OCI-LY1 (cell line): ENCODE measurements at regions not wholly inside any gene's neighbourhood (a gene's known extent, or its start where the extent isn't known, plus 50 kb on each side); places are given as distances from the start of the nearest gene placed in this dataset.

Experiments
- H2AFZ ChIP-seq: fragments of 200-600 bp; sonication (generic), shearing (Covaris generic); 2 replicates; pipeline ENCODE4 v1.6.0; 2014; ENCODE audit warnings: antibody characterized with exemption, mild to moderate bottlenecking, low read length
- H3F3A ChIP-seq: fragments of 200-600 bp; sonication (generic), shearing (Covaris generic); 2 replicates; pipeline ENCODE4 v1.6.0; 2014; ENCODE audit warnings: mild to moderate bottlenecking, antibody characterized with exemption, low read length, moderate library complexity; ENCODE audit not compliant: insufficient read depth
- H3K27ac ChIP-seq: fragments of 200-600 bp; sonication (generic); 2 replicates; pipeline ENCODE4 v1.5.1; 2014; ENCODE audit warnings: low read length, mixed run types, mild to moderate bottlenecking, low read depth; ENCODE audit not compliant: poor library complexity, severe bottlenecking
- H3K27me3 ChIP-seq: fragments of 200-600 bp; sonication (generic); 2 replicates; pipeline ENCODE4 v1.6.0; 2014; ENCODE audit warnings: antibody characterized with exemption, mild to moderate bottlenecking, low read length, moderate library complexity; ENCODE audit not compliant: insufficient read depth
- H3K36me3 ChIP-seq: fragments of 200-600 bp; sonication (generic); 2 replicates; pipeline ENCODE4 v1.6.1; 2014; ENCODE audit warnings: mild to moderate bottlenecking, antibody characterized with exemption, low read length, moderate library complexity, mixed read lengths; ENCODE audit not compliant: insufficient read depth
- H3K4me1 ChIP-seq: fragments of 200-600 bp; sonication (generic); 2 replicates; pipeline ENCODE4 v1.5.1; 2014; ENCODE audit warnings: mild to moderate bottlenecking, low read length, moderate library complexity; ENCODE audit not compliant: insufficient read depth, severe bottlenecking
- H3K4me2 ChIP-seq: fragments of 200-600 bp; sonication (generic), shearing (Covaris generic); 2 replicates; pipeline ENCODE4 v1.6.1; 2014; ENCODE audit warnings: low read length
- H3K4me3 ChIP-seq: fragments of 200-600 bp; sonication (generic); 2 replicates; pipeline ENCODE4 v1.5.1; 2014; ENCODE audit warnings: low read length, low read depth, mild to moderate bottlenecking, mixed read lengths; ENCODE audit not compliant: poor library complexity, severe bottlenecking
- H3K79me2 ChIP-seq: fragments of 200-600 bp; shearing (Covaris generic); 2 replicates; pipeline ENCODE4 v1.6.1; 2016; ENCODE audit warnings: mixed run types, low read length, mixed read lengths; ENCODE audit not compliant: insufficient read depth
- H3K9ac ChIP-seq: fragments of 200-600 bp; sonication (generic), shearing (Covaris generic); 2 replicates; pipeline ENCODE4 v1.6.1; 2014; ENCODE audit warnings: mild to moderate bottlenecking, low read length, mixed read lengths
- H3K9me2 ChIP-seq: fragments of 200-600 bp; sonication (generic), shearing (Covaris generic); 2 replicates; pipeline ENCODE4 v1.6.1; 2014; ENCODE audit warnings: low read depth, mild to moderate bottlenecking, low read length, mixed read lengths
- H3K9me3 ChIP-seq: fragments of 200-600 bp; shearing (Covaris generic); 2 replicates; pipeline ENCODE4 v1.6.1; 2014; ENCODE audit warnings: low read length, mixed read lengths
- H4K20me1 ChIP-seq: fragments of 200-600 bp; sonication (generic), shearing (Covaris generic); 2 replicates; pipeline ENCODE4 v1.6.0; 2016; ENCODE audit warnings: mild to moderate bottlenecking, low read length; ENCODE audit not compliant: insufficient read depth
- CTCF ChIP-seq: fragments of 200-600 bp; sonication (generic), shearing (Covaris generic); IDR thresholded peaks from 2 replicates; pipeline ENCODE4 v1.5.1; 2017; ENCODE audit warnings: mild to moderate bottlenecking, antibody characterized with exemption, low read length, moderate library complexity, mixed read lengths
- EZH2 ChIP-seq: fragments of 200-600 bp; sonication (generic), shearing (Covaris generic); IDR thresholded peaks from 2 replicates; pipeline ENCODE4 v1.8.0; 2017; ENCODE audit warnings: borderline replicate concordance, mixed run types, mild to moderate bottlenecking, antibody characterized with exemption, low read length, moderate library complexity, mixed read lengths

GRCh38 chr21:32185103-32185502 is 93.7 kb downstream of the MIS18A start:
- H3K79me2 ChIP-seq = no peaks in the 10 kb centered on the region
- no peaks in the 10 kb centered on the region for H3K9me2 ChIP-seq
- H3K36me3 ChIP-seq = no peaks in the 10 kb centered on the region
- no peak for TF ChIP-seq CTCF
- no peak for TF ChIP-seq EZH2
- H3K27me3 ChIP-seq = no peaks in the 10 kb centered on the region
- no peak overlapping the region for H3K27ac ChIP-seq
- H3K4me3 ChIP-seq = no peak overlapping the region
- no peaks in the 10 kb centered on the region for H3K9me3 ChIP-seq
- H3K9ac ChIP-seq = no peak overlapping the region
- H2AFZ ChIP-seq = no peak overlapping the region
- no peaks in the 10 kb centered on the region for H3K4me1 ChIP-seq
- H3F3A ChIP-seq = no peaks in the 10 kb centered on the region
- H4K20me1 ChIP-seq = no peaks in the 10 kb centered on the region
- no peak overlapping the region for H3K4me2 ChIP-seq

GRCh38 chr21:32184485-32184884 is 94.4 kb downstream of the MIS18A start:
- no peak overlapping the region for H2AFZ ChIP-seq
- no peak overlapping the region for H3K4me2 ChIP-seq
- no peak overlapping the region for H3K9ac ChIP-seq
- no peaks in the 10 kb centered on the region for H3K36me3 ChIP-seq
- H3K27ac ChIP-seq = no peak overlapping the region
- no peaks in the 10 kb centered on the region for H3F3A ChIP-seq
- H3K79me2 ChIP-seq = no peaks in the 10 kb centered on the region
- TF ChIP-seq EZH2 (no peak), CTCF (no peak)
- no peak overlapping the region for H3K4me3 ChIP-seq
- no peaks in the 10 kb centered on the region for H3K9me3 ChIP-seq
- H3K9me2 ChIP-seq = no peaks in the 10 kb centered on the region
- no peaks in the 10 kb centered on the region for H3K4me1 ChIP-seq
- H4K20me1 ChIP-seq = no peaks in the 10 kb centered on the region
- H3K27me3 ChIP-seq = no peaks in the 10 kb centered on the region

GRCh38 chr21:32184065-32184464 is 94.8 kb downstream of the MIS18A start:
- Histone ChIP-seq H3K9ac (no peak overlapping the region), H4K20me1 (no peaks in the 10 kb centered on the region), H3K4me2 (no peak overlapping the region), H3K4me1 (no peaks in the 10 kb centered on the region), H3K36me3 (no peaks in the 10 kb centered on the region), H3K79me2 (no peaks in the 10 kb centered on the region), H3K27ac (no peak overlapping the region), H3K27me3 (no peaks in the 10 kb centered on the region), H3K9me2 (no peaks in the 10 kb centered on the region), H3K4me3 (no peak overlapping the region), H3K9me3 (no peaks in the 10 kb centered on the region), H2AFZ (no peak overlapping the region), H3F3A (no peaks in the 10 kb centered on the region)
- no peak for TF ChIP-seq CTCF
- no peak for TF ChIP-seq EZH2
